ENCODE measurements at regions not wholly inside any gene's neighbourhood (a gene's known extent, or its start where the extent isn't known, plus 50 kb on each side); places are given as distances from the start of the nearest gene placed in this dataset.
"Not testable (repeated sequence)": the region's sequence is repeated elsewhere in the genome, so short reads cannot be mapped to it uniquely, and the experiment has no call there.

- H3K9me3 Mint-ChIP-seq (ENCODE audit: low read depth); H3K36me3 Mint-ChIP-seq; CTCF ChIA-PET; H3K4me3 Mint-ChIP-seq; DNase-seq; H3K27ac Mint-ChIP-seq: not testable (repeated sequence)
- Mint-ChIP-seq H3K27me3 (peaks cover 16% of the 10 kb centered on the region), H3K4me1 (peaks cover 21% of the 10 kb centered on the region)
- peak; percentile 78 for ATAC-seq
Measured at GRCh38 chr14:106717544-106717943, 1191.2 kb downstream of the TMEM121 start.

- CTCF ChIA-PET: interaction anchor here (0.9 to 1.4 kb wide), 4 partner anchors 18 to 63 kb away, joined by 3 to 6 read pairs (median 3); no protein-coding TSS in a partner anchor
- DNase-seq: peak; percentile 45
- not testable (repeated sequence) for H3K27ac Mint-ChIP-seq
Measured at GRCh38 chr14:106719880-106720279, 1193.5 kb downstream of the TMEM121 start.

GRCh38 chr14:106721926-106722325 is 1195.5 kb downstream of the TMEM121 start:
- ATAC-seq; DNase-seq; H3K36me3 Mint-ChIP-seq; H3K9me3 Mint-ChIP-seq (ENCODE audit: low read depth); H3K4me3 Mint-ChIP-seq; H3K27ac Mint-ChIP-seq; CTCF ChIA-PET; H3K27me3 Mint-ChIP-seq: not testable (repeated sequence)
- H3K4me1 Mint-ChIP-seq: peaks cover 30% of the 10 kb centered on the region

More at GRCh38 chr14:106719880-106720279, 1193.5 kb downstream of the TMEM121 start:
- ATAC-seq; H3K27me3 Mint-ChIP-seq; H3K4me3 Mint-ChIP-seq; H3K36me3 Mint-ChIP-seq; H3K9me3 Mint-ChIP-seq (ENCODE audit: low read depth): not testable (repeated sequence)
- peaks cover 32% of the 10 kb centered on the region for H3K4me1 Mint-ChIP-seq

- H3K9me3 Mint-ChIP-seq (ENCODE audit: low read depth); H3K27ac Mint-ChIP-seq; H3K27me3 Mint-ChIP-seq; CTCF ChIA-PET; H3K36me3 Mint-ChIP-seq; DNase-seq; H3K4me3 Mint-ChIP-seq: not testable (repeated sequence)
- peak; percentile 68 for ATAC-seq
- peaks cover 38% of the 10 kb centered on the region for H3K4me1 Mint-ChIP-seq
Measured at GRCh38 chr14:106722813-106723687, 1196.7 kb downstream of the TMEM121 start.

- H3K4me1 Mint-ChIP-seq: peaks cover 17% of the 10 kb centered on the region
- DNase-seq; H3K9me3 Mint-ChIP-seq (ENCODE audit: low read depth); H3K27ac Mint-ChIP-seq; H3K36me3 Mint-ChIP-seq; H3K27me3 Mint-ChIP-seq; H3K4me3 Mint-ChIP-seq; CTCF ChIA-PET: not testable (repeated sequence)
- peak; percentile 63 for ATAC-seq
Measured at GRCh38 chr14:106727962-106728361, 1201.6 kb downstream of the TMEM121 start.

- peaks cover 12% of the 10 kb centered on the region for H3K4me1 Mint-ChIP-seq
- H3K36me3 Mint-ChIP-seq: no peaks in the 10 kb centered on the region
- CTCF ChIA-PET: no interaction called here
- H3K9me3 Mint-ChIP-seq (ENCODE audit: low read depth): no peaks in the 10 kb centered on the region
- no peak overlapping the region for H3K4me3 Mint-ChIP-seq
- no peak for DNase-seq
- no peak for ATAC-seq
- no peak overlapping the region for H3K27ac Mint-ChIP-seq
- H3K27me3 Mint-ChIP-seq: peaks cover 8% of the 10 kb centered on the region
Measured at GRCh38 chr14:106728611-106729010, 1202.2 kb downstream of the TMEM121 start.

- Mint-ChIP-seq H3K36me3 (no peaks in the 10 kb centered on the region), H3K4me3 (no peak overlapping the region), H3K27ac (no peak overlapping the region), H3K4me1 (peaks cover 9% of the 10 kb centered on the region), H3K27me3 (peaks cover 11% of the 10 kb centered on the region), H3K9me3 (ENCODE audit: low read depth) (no peaks in the 10 kb centered on the region)
- ATAC-seq (no peak), DNase-seq (no peak)
- CTCF ChIA-PET: interaction anchor here (1.3 kb wide), 1 partner anchor 8 kb away, joined by 3 read pairs; no protein-coding TSS in a partner anchor
Measured at GRCh38 chr14:106729551-106729950, 1203.2 kb downstream of the TMEM121 start.

GRCh38 chr14:106733771-106734170 is 1207.4 kb downstream of the TMEM121 start:
- DNase-seq (no peak), ATAC-seq (no peak)
- no peaks in the 10 kb centered on the region for H3K9me3 Mint-ChIP-seq (ENCODE audit: low read depth)
- H3K27me3 Mint-ChIP-seq: peaks cover 22% of the 10 kb centered on the region
- H3K4me1 Mint-ChIP-seq: no peaks in the 10 kb centered on the region
- CTCF ChIA-PET: no interaction called here
- no peak overlapping the region for H3K27ac Mint-ChIP-seq
- H3K4me3 Mint-ChIP-seq: no peak overlapping the region
- no peaks in the 10 kb centered on the region for H3K36me3 Mint-ChIP-seq

- Mint-ChIP-seq H3K9me3 (ENCODE audit: low read depth) (no peaks in the 10 kb centered on the region), H3K4me3 (no peak overlapping the region), H3K36me3 (no peaks in the 10 kb centered on the region), H3K27ac (no peak overlapping the region), H3K4me1 (peaks cover 6% of the 10 kb centered on the region), H3K27me3 (peaks cover 19% of the 10 kb centered on the region)
- ATAC-seq: no peak
- CTCF ChIA-PET: interaction anchor here (1.2 kb wide), 1 partner anchor 7 kb away, joined by 3 read pairs; no protein-coding TSS in a partner anchor
- no peak for DNase-seq
Measured at GRCh38 chr14:106737021-106737420, 1210.6 kb downstream of the TMEM121 start.

GRCh38 chr14:106738075-106738474 is 1211.7 kb downstream of the TMEM121 start:
- no peak for DNase-seq

GRCh38 chr14:106738598-106739258 is 1212.3 kb downstream of the TMEM121 start:
- peaks cover 18% of the 10 kb centered on the region for H3K27me3 Mint-ChIP-seq
- H3K4me1 Mint-ChIP-seq; H3K9me3 Mint-ChIP-seq (ENCODE audit: low read depth); H3K27ac Mint-ChIP-seq; H3K36me3 Mint-ChIP-seq; DNase-seq; H3K4me3 Mint-ChIP-seq; ATAC-seq: not testable (repeated sequence)
- CTCF ChIA-PET: interaction anchor here (1.0 to 1.7 kb wide), 4 partner anchors 19 to 92 kb away, joined by 3 to 4 read pairs (median 3); no protein-coding TSS in a partner anchor

More at GRCh38 chr14:106738075-106738474, 1211.7 kb downstream of the TMEM121 start:
- no peaks in the 10 kb centered on the region for H3K9me3 Mint-ChIP-seq (ENCODE audit: low read depth)
- H3K4me3 Mint-ChIP-seq: no peak overlapping the region
- ATAC-seq: no peak
- no peak overlapping the region for H3K27ac Mint-ChIP-seq
- peaks cover 18% of the 10 kb centered on the region for H3K27me3 Mint-ChIP-seq
- no peaks in the 10 kb centered on the region for H3K36me3 Mint-ChIP-seq
- peaks cover 6% of the 10 kb centered on the region for H3K4me1 Mint-ChIP-seq
- CTCF ChIA-PET: interaction anchor here (1.0 to 1.7 kb wide), 3 partner anchors 8 to 41 kb away, joined by 3 read pairs; no protein-coding TSS in a partner anchor

- H3K36me3 Mint-ChIP-seq; H3K4me1 Mint-ChIP-seq; H3K9me3 Mint-ChIP-seq (ENCODE audit: low read depth); H3K4me3 Mint-ChIP-seq; H3K27me3 Mint-ChIP-seq: not testable (repeated sequence)
- H3K27ac Mint-ChIP-seq: peak overlapping the region; percentile 15
- ATAC-seq (peak; percentile 89), DNase-seq (peak; percentile 76)
- CTCF ChIA-PET: interaction anchor here (0.6 kb wide), 1 partner anchor 47 kb away, joined by 4 read pairs; no protein-coding TSS in a partner anchor
Measured at GRCh38 chr14:106741086-106741827, 1214.9 kb downstream of the TMEM121 start.

Measured in activated CD8-positive, alpha-beta memory T cell treated with anti-CD3 and anti-CD28 coated beads, Interleukin-2, amount 10 ng/mL, durations not matched to agents 7 days and 5 days (primary cell).